ENCODE measurements at regions not wholly inside any gene's neighbourhood (a gene's known extent, or its start where the extent isn't known, plus 50 kb on each side); places are given as distances from the start of the nearest gene placed in this dataset.
"Not testable (repeated sequence)": the region's sequence is repeated elsewhere in the genome, so short reads cannot be mapped to it uniquely, and the experiment has no call there.

DNA sequence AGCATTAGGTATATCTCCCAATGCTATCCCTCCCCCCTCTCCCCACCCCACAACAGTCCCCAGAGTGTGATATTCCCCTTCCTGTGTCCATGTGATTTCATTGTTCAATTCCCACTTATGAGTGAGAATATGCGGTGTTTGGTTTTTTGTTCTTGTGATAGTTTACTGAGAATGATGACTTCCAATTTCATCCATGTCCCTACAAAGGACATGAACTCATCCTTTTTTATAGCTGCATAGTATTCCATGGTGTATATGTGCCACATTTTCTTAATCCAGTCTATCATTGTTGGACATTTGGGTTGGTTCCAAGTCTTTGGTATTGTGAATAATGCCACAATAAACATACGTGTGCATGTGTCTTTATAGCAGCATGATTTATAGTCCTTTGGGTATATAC lies 194.6 kb upstream of the WSB1 start:
- TF ChIP-seq, protein P1, sequence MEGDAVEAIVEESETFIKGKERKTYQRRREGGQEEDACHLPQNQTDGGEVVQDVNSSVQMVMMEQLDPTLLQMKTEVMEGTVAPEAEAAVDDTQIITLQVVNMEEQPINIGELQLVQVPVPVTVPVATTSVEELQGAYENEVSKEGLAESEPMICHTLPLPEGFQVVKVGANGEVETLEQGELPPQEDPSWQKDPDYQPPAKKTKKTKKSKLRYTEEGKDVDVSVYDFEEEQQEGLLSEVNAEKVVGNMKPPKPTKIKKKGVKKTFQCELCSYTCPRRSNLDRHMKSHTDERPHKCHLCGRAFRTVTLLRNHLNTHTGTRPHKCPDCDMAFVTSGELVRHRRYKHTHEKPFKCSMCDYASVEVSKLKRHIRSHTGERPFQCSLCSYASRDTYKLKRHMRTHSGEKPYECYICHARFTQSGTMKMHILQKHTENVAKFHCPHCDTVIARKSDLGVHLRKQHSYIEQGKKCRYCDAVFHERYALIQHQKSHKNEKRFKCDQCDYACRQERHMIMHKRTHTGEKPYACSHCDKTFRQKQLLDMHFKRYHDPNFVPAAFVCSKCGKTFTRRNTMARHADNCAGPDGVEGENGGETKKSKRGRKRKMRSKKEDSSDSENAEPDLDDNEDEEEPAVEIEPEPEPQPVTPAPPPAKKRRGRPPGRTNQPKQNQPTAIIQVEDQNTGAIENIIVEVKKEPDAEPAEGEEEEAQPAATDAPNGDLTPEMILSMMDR (IDR thresholded peaks at IDR 0.05), result not testable (repeated sequence)
- not testable (repeated sequence) for TF ChIP-seq POLR2A (IDR thresholded peaks at IDR 0.05)

Measured in Peyer's patch (tissue), 4 donors.